ENCODE measurements at regions not wholly inside any gene's neighbourhood (a gene's known extent, or its start where the extent isn't known, plus 50 kb on each side); places are given as distances from the start of the nearest gene placed in this dataset.

DNA sequence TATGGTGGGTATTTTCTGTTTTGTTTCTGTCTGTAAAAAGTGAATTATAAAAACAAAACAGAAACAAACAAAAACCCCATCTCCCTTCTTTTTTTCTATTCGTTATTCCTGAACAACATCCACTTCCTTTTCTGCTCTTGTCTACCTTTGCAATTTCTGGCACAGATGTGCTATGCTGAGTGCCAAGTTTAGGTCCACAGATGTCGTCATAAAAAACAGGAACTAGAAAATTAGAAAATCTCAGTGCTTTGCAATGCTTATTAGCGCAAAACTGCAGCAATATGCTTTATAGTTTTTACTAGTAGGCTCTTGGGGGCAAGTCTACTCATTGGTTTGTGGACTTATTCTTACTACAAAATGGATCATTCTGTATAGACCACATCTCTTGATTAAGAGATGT, 94.2 kb upstream of the PRKCQ start:
- TF ChIP-seq, protein P1, sequence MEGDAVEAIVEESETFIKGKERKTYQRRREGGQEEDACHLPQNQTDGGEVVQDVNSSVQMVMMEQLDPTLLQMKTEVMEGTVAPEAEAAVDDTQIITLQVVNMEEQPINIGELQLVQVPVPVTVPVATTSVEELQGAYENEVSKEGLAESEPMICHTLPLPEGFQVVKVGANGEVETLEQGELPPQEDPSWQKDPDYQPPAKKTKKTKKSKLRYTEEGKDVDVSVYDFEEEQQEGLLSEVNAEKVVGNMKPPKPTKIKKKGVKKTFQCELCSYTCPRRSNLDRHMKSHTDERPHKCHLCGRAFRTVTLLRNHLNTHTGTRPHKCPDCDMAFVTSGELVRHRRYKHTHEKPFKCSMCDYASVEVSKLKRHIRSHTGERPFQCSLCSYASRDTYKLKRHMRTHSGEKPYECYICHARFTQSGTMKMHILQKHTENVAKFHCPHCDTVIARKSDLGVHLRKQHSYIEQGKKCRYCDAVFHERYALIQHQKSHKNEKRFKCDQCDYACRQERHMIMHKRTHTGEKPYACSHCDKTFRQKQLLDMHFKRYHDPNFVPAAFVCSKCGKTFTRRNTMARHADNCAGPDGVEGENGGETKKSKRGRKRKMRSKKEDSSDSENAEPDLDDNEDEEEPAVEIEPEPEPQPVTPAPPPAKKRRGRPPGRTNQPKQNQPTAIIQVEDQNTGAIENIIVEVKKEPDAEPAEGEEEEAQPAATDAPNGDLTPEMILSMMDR (IDR thresholded peaks at IDR 0.05) = no peak
- no peak for TF ChIP-seq POLR2A (IDR thresholded peaks at IDR 0.05)
